Osteoblast (primary cell): ENCODE measurements at regions not wholly inside any gene's neighbourhood (a gene's known extent, or its start where the extent isn't known, plus 50 kb on each side); places are given as distances from the start of the nearest gene placed in this dataset.

Experiments used
- DNase-seq: peaks from one replicate; pipeline ENCODE4 v3.0.0; 2011; ENCODE audit warnings: low spot score, mixed read lengths; ENCODE audit not compliant: insufficient read length; ENCODE audit errors: missing footprints
- H2AFZ ChIP-seq: 2 replicates; pipeline ENCODE4 v1.6.0; 2011; ENCODE audit warnings: mild to moderate bottlenecking, low read length
- H3K27ac ChIP-seq: 2 replicates; pipeline ENCODE4 v1.5.1; 2011; ENCODE audit warnings: mild to moderate bottlenecking, low read depth, low read length, moderate library complexity
- H3K27me3 ChIP-seq: 2 replicates; pipeline ENCODE4 v1.6.0; 2012; ENCODE audit warnings: mild to moderate bottlenecking, control low read depth, inconsistent platforms, low read length, moderate library complexity; ENCODE audit not compliant: insufficient read depth
- H3K36me3 ChIP-seq: 2 replicates; pipeline ENCODE4 v1.5.1; 2011; ENCODE audit warnings: mild to moderate bottlenecking, low read length, control low read depth, moderate library complexity; ENCODE audit not compliant: insufficient read depth
- H3K4me1 ChIP-seq: 2 replicates; pipeline ENCODE4 v1.5.1; 2011; ENCODE audit warnings: mild to moderate bottlenecking, low read length, control low read depth, moderate library complexity; ENCODE audit not compliant: insufficient read depth
- H3K4me2 ChIP-seq: 2 replicates; pipeline ENCODE4 v1.6.0; 2011; ENCODE audit warnings: mild to moderate bottlenecking, low read length; ENCODE audit not compliant: insufficient read depth
- H3K4me3 ChIP-seq: fragments of 200-600 bp; sonication (generic); 3 replicates; pipeline ENCODE4 v1.5.1; 2012; ENCODE audit warnings: mild to moderate bottlenecking, low read length, inconsistent platforms; ENCODE audit not compliant: insufficient read depth
- H3K79me2 ChIP-seq: 2 replicates; pipeline ENCODE4 v1.6.0; 2012; ENCODE audit warnings: mild to moderate bottlenecking, low read length, control low read depth, inconsistent platforms; ENCODE audit not compliant: insufficient read depth
- H3K9me3 ChIP-seq: 2 replicates; pipeline ENCODE4 v1.5.1; 2011; ENCODE audit warnings: low read depth, low read length, control low read depth
- H4K20me1 ChIP-seq: 2 replicates; pipeline ENCODE4 v1.6.0; 2012; ENCODE audit warnings: mild to moderate bottlenecking, low read length, control low read depth; ENCODE audit not compliant: insufficient read depth
- CTCF ChIP-seq: IDR thresholded peaks from 2 replicates; pipeline ENCODE4 v1.5.1; 2011; ENCODE audit warnings: mild to moderate bottlenecking, low read depth, low read length, moderate library complexity; ENCODE audit errors: extremely low read depth

- Histone ChIP-seq H3K4me1 (no peaks in the 10 kb centered on the region), H3K4me2 (no peak overlapping the region), H3K27me3 (no peaks in the 10 kb centered on the region), H3K4me3 (no peak overlapping the region), H3K27ac (no peak overlapping the region), H3K79me2 (no peaks in the 10 kb centered on the region), H3K36me3 (no peaks in the 10 kb centered on the region), H4K20me1 (no peaks in the 10 kb centered on the region), H3K9me3 (no peaks in the 10 kb centered on the region), H2AFZ (no peak overlapping the region)
- TF ChIP-seq CTCF, result no peak
- no peak for DNase-seq
These were observed 162.3 kb downstream of the TUSC7 start for GRCh38 chr3:116871905-116872304.

- Histone ChIP-seq H3K36me3 (no peaks in the 10 kb centered on the region), H3K27me3 (no peaks in the 10 kb centered on the region)
- TF ChIP-seq CTCF, result no peak
These were observed 163.1 kb downstream of the TUSC7 start for GRCh38 chr3:116872688-116873087.

GRCh38 chr3:116873142-116873541 lies 163.6 kb downstream of the TUSC7 start:
- H2AFZ ChIP-seq, result no peak overlapping the region
- H3K9me3 ChIP-seq, result no peaks in the 10 kb centered on the region
- no peak overlapping the region for H3K4me2 ChIP-seq
- no peaks in the 10 kb centered on the region for H4K20me1 ChIP-seq
- no peaks in the 10 kb centered on the region for H3K79me2 ChIP-seq
- H3K36me3 ChIP-seq, result no peaks in the 10 kb centered on the region
- no peak overlapping the region for H3K27ac ChIP-seq
- no peak for DNase-seq
- no peaks in the 10 kb centered on the region for H3K27me3 ChIP-seq
- TF ChIP-seq CTCF, result no peak
- H3K4me3 ChIP-seq, result no peak overlapping the region
- H3K4me1 ChIP-seq, result no peaks in the 10 kb centered on the region

More at GRCh38 chr3:116872688-116873087, 163.1 kb downstream of the TUSC7 start:
- H2AFZ ChIP-seq, result no peak overlapping the region
- H3K4me2 ChIP-seq, result no peak overlapping the region
- H3K9me3 ChIP-seq, result no peaks in the 10 kb centered on the region
- H3K79me2 ChIP-seq, result no peaks in the 10 kb centered on the region
- H3K27ac ChIP-seq, result no peak overlapping the region
- DNase-seq, result no peak
- H3K4me1 ChIP-seq, result no peaks in the 10 kb centered on the region
- H4K20me1 ChIP-seq, result no peaks in the 10 kb centered on the region
- no peak overlapping the region for H3K4me3 ChIP-seq

- Histone ChIP-seq H3K4me2 (no peak overlapping the region), H3K4me1 (no peaks in the 10 kb centered on the region), H3K27ac (no peak overlapping the region), H2AFZ (no peak overlapping the region), H3K4me3 (no peak overlapping the region), H4K20me1 (no peaks in the 10 kb centered on the region), H3K27me3 (no peaks in the 10 kb centered on the region), H3K9me3 (no peaks in the 10 kb centered on the region), H3K79me2 (no peaks in the 10 kb centered on the region), H3K36me3 (no peaks in the 10 kb centered on the region)
- DNase-seq, result no peak
- TF ChIP-seq CTCF, result no peak
These were observed 168.4 kb downstream of the TUSC7 start for GRCh38 chr3:116877968-116878367.
